Activated T-helper 1 cell treated with anti-CD3 and anti-CD28 coated beads, Interleukin-12 subunit alpha, Interleukin-12 subunit beta, Interleukin-2, Interleukin-4 antibody, amounts not matched to agents 30 ng/mL and 10 ng/mL and 1 ng/mL, durations not matched to agents 14 hours and 24 hours and 36 hours (primary cell): ENCODE measurements at regions not wholly inside any gene's neighbourhood (a gene's known extent, or its start where the extent isn't known, plus 50 kb on each side); places are given as distances from the start of the nearest gene placed in this dataset.

Experiments
- DNase-seq: peaks from one replicate; pipeline ENCODE4 v3.0.0; 2021; ENCODE audit warnings: low spot score
- H3K27ac Mint-ChIP-seq: one replicate; pipeline ENCODE4 v1.8.0; 2021; ENCODE audit warnings: mild to moderate bottlenecking, mixed read lengths
- H3K27me3 Mint-ChIP-seq: one replicate; pipeline ENCODE4 v1.8.0; 2022; ENCODE audit warnings: mild to moderate bottlenecking, moderate library complexity, mixed read lengths; ENCODE audit not compliant: insufficient read depth
- H3K36me3 Mint-ChIP-seq: one replicate; pipeline ENCODE4 v1.8.0; 2021; ENCODE audit warnings: low read depth, mixed read lengths
- H3K4me1 Mint-ChIP-seq: one replicate; pipeline ENCODE4 v1.8.0; 2021; ENCODE audit warnings: low read depth, mixed read lengths
- H3K4me3 Mint-ChIP-seq: one replicate; pipeline ENCODE4 v1.8.0; 2021; ENCODE audit warnings: mild to moderate bottlenecking, moderate library complexity, mixed read lengths
- H3K9me3 Mint-ChIP-seq: one replicate; pipeline ENCODE4 v1.8.0; 2021; ENCODE audit warnings: mixed read lengths
- intact Hi-C: fragments of 100-400 bp; cut with micrococcal nuclease; formaldehyde crosslinking; loops from one replicate; pipeline ENCODE4 v1.15.1; 2024

- Mint-ChIP-seq H3K27me3 (no peaks in the 10 kb centered on the region), H3K4me1 (no peaks in the 10 kb centered on the region), H3K9me3 (no peaks in the 10 kb centered on the region), H3K36me3 (no peaks in the 10 kb centered on the region), H3K4me3 (no peak overlapping the region), H3K27ac (no peak overlapping the region)
- intact Hi-C loops = no loop called here
- no peak for DNase-seq
Measured at GRCh38 chr4:20532871-20533870, 167.1 kb upstream of the PACRGL start.

DNA sequence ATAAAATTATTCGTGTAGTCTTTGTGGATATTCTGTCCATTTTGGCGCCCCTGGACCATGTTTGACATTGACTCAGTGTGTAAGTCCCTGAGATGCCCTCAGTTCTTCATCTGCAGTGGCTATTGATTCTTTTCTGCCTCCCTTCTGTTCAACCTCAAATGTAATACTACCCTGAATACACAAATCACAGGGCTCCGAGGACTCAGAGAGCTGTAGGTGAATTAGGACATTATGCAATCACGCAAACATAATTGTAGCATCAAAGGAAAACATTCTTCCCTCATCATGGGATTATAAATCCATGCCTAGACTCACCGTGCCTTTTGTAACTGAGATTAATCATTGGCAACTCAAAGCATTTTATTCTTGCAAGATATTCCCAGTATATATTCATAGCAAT, 161.4 kb upstream of the PACRGL start:
- Mint-ChIP-seq H3K9me3 (no peaks in the 10 kb centered on the region), H3K4me1 (no peaks in the 10 kb centered on the region), H3K4me3 (no peak overlapping the region), H3K27me3 (no peaks in the 10 kb centered on the region), H3K36me3 (no peaks in the 10 kb centered on the region), H3K27ac (no peak overlapping the region)
- intact Hi-C loops = no loop called here
- no peak for DNase-seq

- no peak for DNase-seq
- H3K4me1 Mint-ChIP-seq = no peaks in the 10 kb centered on the region
- no peaks in the 10 kb centered on the region for H3K36me3 Mint-ChIP-seq
- no peaks in the 10 kb centered on the region for H3K27me3 Mint-ChIP-seq
- H3K9me3 Mint-ChIP-seq = no peaks in the 10 kb centered on the region
- intact Hi-C loops = loop anchor here (2.0 kb wide), 1 partner anchor 124 kb away; no protein-coding TSS in a partner anchor
- no peak overlapping the region for H3K4me3 Mint-ChIP-seq
- H3K27ac Mint-ChIP-seq = no peak overlapping the region
Measured at GRCh38 chr4:20543131-20543530, 157.1 kb upstream of the PACRGL start.

- H3K4me3 Mint-ChIP-seq = no peak overlapping the region
- intact Hi-C loops = no loop called here
- DNase-seq = no peak
- no peaks in the 10 kb centered on the region for H3K27me3 Mint-ChIP-seq
- no peaks in the 10 kb centered on the region for H3K4me1 Mint-ChIP-seq
- no peaks in the 10 kb centered on the region for H3K36me3 Mint-ChIP-seq
- H3K27ac Mint-ChIP-seq = no peak overlapping the region
- H3K9me3 Mint-ChIP-seq = no peaks in the 10 kb centered on the region
Measured at GRCh38 chr4:20544645-20545044, 155.6 kb upstream of the PACRGL start.

- Mint-ChIP-seq H3K36me3 (no peaks in the 10 kb centered on the region), H3K27me3 (no peaks in the 10 kb centered on the region), H3K4me1 (no peaks in the 10 kb centered on the region), H3K27ac (no peak overlapping the region), H3K4me3 (no peak overlapping the region), H3K9me3 (no peaks in the 10 kb centered on the region)
- no peak for DNase-seq
- intact Hi-C loops = no loop called here
Measured at GRCh38 chr4:20552004-20552403, 148.3 kb upstream of the PACRGL start.

- H3K27me3 Mint-ChIP-seq = no peaks in the 10 kb centered on the region
- intact Hi-C loops = no loop called here
- H3K27ac Mint-ChIP-seq = no peak overlapping the region
- no peak overlapping the region for H3K4me3 Mint-ChIP-seq
- no peaks in the 10 kb centered on the region for H3K4me1 Mint-ChIP-seq
- no peaks in the 10 kb centered on the region for H3K36me3 Mint-ChIP-seq
- no peaks in the 10 kb centered on the region for H3K9me3 Mint-ChIP-seq
- no peak for DNase-seq
Measured at GRCh38 chr4:20554134-20554533, 146.1 kb upstream of the PACRGL start.

DNA sequence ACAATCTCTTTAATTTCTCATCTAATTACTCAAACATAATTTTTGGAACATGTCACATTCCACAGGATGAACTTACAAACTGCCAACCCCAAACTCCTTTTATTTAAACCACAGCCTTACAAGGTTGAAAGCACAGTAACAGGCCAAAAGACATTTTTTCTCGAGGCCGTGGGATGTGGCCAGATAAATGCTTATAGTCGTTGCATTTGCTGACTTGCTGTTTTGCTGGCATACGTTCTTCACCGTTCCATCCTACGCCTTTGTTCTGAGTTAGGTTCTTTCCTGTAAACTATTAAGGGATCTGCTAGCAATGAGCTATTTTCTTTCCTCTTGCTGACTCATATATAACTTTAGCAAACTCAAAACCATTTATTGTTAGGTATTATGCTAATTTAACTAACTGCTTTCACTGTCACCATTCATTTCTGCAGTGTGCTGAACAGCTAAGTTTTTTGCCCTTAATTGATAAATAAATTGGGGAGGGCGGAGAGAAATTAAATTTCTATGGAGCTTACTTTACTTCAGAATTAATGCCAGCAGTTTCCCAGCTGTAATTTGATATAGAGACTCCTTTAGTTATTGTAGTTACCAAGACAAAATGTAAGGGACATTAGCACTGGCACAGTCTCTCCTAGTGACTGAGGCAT, 135.1 kb upstream of the PACRGL start:
- H3K27me3 Mint-ChIP-seq = no peaks in the 10 kb centered on the region
- H3K27ac Mint-ChIP-seq = no peak overlapping the region
- no peak for DNase-seq
- no peak overlapping the region for H3K4me3 Mint-ChIP-seq
- no peaks in the 10 kb centered on the region for H3K36me3 Mint-ChIP-seq
- H3K4me1 Mint-ChIP-seq = no peaks in the 10 kb centered on the region
- intact Hi-C loops = no loop called here
- no peaks in the 10 kb centered on the region for H3K9me3 Mint-ChIP-seq

DNA sequence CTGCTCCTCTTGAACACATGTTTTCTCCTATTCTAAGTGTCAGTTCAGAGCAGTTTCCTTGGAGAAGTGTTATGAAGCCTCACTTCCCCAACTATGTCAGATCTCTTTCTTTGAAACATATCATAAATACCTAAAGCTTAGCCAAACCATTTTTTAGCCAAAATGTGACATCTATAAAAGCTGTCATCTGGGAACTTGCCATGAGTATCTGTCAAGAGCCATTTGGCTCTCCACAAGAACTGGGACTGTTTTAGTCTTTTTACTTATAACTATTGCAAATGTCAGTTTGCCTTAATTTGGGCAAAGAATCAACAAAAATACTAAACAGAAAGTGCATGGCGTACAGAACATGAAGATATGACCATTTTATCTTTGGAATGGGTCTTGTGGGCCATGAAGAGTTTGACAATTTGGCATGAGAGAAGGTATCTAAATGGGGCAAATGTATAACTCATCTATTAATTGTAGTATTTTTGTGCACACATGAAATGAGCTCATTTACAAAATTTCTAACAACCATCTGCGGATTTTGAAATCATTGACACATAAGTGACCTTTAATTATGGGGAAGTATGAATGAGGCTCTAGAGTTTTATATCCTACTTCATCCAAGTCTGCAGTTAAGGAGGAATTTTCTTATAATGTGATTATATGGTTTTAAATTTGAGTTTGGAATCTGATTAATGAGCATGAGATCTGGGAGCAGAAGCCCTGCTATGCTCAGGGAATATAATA, 129.1 kb upstream of the PACRGL start:
- no peak overlapping the region for H3K27ac Mint-ChIP-seq
- no peak overlapping the region for H3K4me3 Mint-ChIP-seq
- H3K4me1 Mint-ChIP-seq = no peaks in the 10 kb centered on the region
- intact Hi-C loops = no loop called here
- H3K36me3 Mint-ChIP-seq = no peaks in the 10 kb centered on the region
- H3K9me3 Mint-ChIP-seq = no peaks in the 10 kb centered on the region
- no peak for DNase-seq
- peaks cover 5% of the 10 kb centered on the region for H3K27me3 Mint-ChIP-seq

- Mint-ChIP-seq H3K36me3 (no peaks in the 10 kb centered on the region), H3K27me3 (peaks cover 5% of the 10 kb centered on the region), H3K9me3 (no peaks in the 10 kb centered on the region), H3K4me3 (no peak overlapping the region), H3K27ac (no peak overlapping the region), H3K4me1 (no peaks in the 10 kb centered on the region)
- DNase-seq = no peak
- intact Hi-C loops = no loop called here
Measured at GRCh38 chr4:20572976-20573375, 127.3 kb upstream of the PACRGL start.

DNA sequence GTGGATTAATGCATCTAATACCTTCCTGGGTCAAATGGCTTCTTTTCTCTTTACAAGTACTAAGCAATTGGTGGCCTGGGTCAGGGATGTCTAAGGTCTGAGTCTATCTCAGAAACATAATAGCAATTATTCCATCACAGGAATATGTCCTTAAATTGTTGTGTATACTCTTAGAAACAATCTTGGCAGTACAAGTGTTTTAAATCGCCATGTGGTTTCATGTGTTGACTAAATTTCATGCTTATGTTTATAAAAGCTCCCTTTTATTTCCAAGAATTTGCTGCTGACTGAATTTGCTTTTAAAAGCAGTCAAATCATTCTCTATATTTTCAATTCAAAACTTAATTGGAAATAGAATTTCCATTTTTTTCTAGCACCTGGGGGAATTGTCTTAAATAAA, 125.3 kb upstream of the PACRGL start:
- H3K4me3 Mint-ChIP-seq = no peak overlapping the region
- no peaks in the 10 kb centered on the region for H3K9me3 Mint-ChIP-seq
- no peaks in the 10 kb centered on the region for H3K36me3 Mint-ChIP-seq
- DNase-seq = no peak
- intact Hi-C loops = no loop called here
- H3K27me3 Mint-ChIP-seq = peaks cover 5% of the 10 kb centered on the region
- H3K27ac Mint-ChIP-seq = no peak overlapping the region
- no peaks in the 10 kb centered on the region for H3K4me1 Mint-ChIP-seq

DNA sequence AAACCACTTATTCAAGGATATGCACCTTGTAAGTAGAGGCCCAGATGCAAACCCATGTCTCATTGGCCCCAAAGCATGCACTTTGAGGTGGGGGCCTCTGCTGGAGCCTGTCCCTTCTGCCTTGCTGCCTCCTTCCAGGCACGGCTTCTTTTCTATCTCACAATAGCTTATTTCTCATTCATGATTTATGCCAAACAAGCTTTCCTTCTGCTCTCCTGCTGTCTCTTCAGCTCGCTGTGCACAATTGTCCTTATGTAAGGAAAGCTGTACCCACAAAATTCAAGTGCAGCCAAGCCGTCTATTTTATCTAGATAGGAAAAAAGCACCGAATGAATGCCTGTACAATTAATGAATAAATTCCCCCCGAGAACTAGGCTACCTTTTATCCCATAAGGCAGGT, 124.8 kb upstream of the PACRGL start:
- peaks cover 5% of the 10 kb centered on the region for H3K27me3 Mint-ChIP-seq
- H3K9me3 Mint-ChIP-seq = no peaks in the 10 kb centered on the region
- no peak overlapping the region for H3K27ac Mint-ChIP-seq
- intact Hi-C loops = no loop called here
- no peak for DNase-seq
- H3K36me3 Mint-ChIP-seq = no peaks in the 10 kb centered on the region
- H3K4me3 Mint-ChIP-seq = no peak overlapping the region
- H3K4me1 Mint-ChIP-seq = no peaks in the 10 kb centered on the region

GRCh38 chr4:20576861-20577260, 123.4 kb upstream of the PACRGL start:
- H3K36me3 Mint-ChIP-seq = no peaks in the 10 kb centered on the region
- no peak overlapping the region for H3K4me3 Mint-ChIP-seq
- no peak for DNase-seq
- no peaks in the 10 kb centered on the region for H3K9me3 Mint-ChIP-seq
- no peaks in the 10 kb centered on the region for H3K27me3 Mint-ChIP-seq
- no peak overlapping the region for H3K27ac Mint-ChIP-seq
- H3K4me1 Mint-ChIP-seq = no peaks in the 10 kb centered on the region
- intact Hi-C loops = no loop called here

- Mint-ChIP-seq H3K27me3 (no peaks in the 10 kb centered on the region), H3K36me3 (no peaks in the 10 kb centered on the region), H3K4me1 (no peaks in the 10 kb centered on the region), H3K27ac (no peak overlapping the region), H3K9me3 (no peaks in the 10 kb centered on the region), H3K4me3 (no peak overlapping the region)
- intact Hi-C loops = no loop called here
- no peak for DNase-seq
Measured at GRCh38 chr4:20577702-20578101, 122.6 kb upstream of the PACRGL start.
